Heart right ventricle (tissue), 16 donors: ENCODE measurements at regions not wholly inside any gene's neighbourhood (a gene's known extent, or its start where the extent isn't known, plus 50 kb on each side); places are given as distances from the start of the nearest gene placed in this dataset.
A peak's percentile ranks its signal among the peaks of the same experiment; 100 is the strongest.

Experiments used
- ATAC-seq, 8 donors: fragments of 200-7000 bp; cut with Tn5 transposase; one replicate each; pipeline ENCODE4 v1.9.1; 2020; ENCODE audit warnings: mild to moderate bottlenecking in 8 of 8, moderate library complexity in 8 of 8, moderate number of reproducible peaks in 1 of 8
- DNase-seq, 2 donors: peaks; one replicate each; pipeline ENCODE4 v3.0.0-alpha.2; 2020
- H3K27ac ChIP-seq, 10 donors: fragments of 200-600 bp; sonication (generic) in 2 of 10; one replicate each; pipeline versions ENCODE4 v1.5.0 to v1.8.0; 2020 to 2022; ENCODE audit warnings: mild to moderate bottlenecking in 3 of 10
- H3K27me3 ChIP-seq, 7 donors: fragments of 200-600 bp; one replicate each; pipeline ENCODE4 v1.8.0; 2021 to 2022; ENCODE audit warnings: mild to moderate bottlenecking in 2 of 7
- H3K36me3 ChIP-seq, 9 donors: fragments of 200-600 bp; sonication (generic) in 1 of 9; one replicate each; pipeline versions ENCODE4 v1.5.0 to v1.8.0; 2020 to 2022; ENCODE audit warnings: mild to moderate bottlenecking in 2 of 9
- H3K4me1 ChIP-seq, 9 donors: fragments of 200-600 bp; sonication (generic) in 1 of 9; one replicate each; pipeline versions ENCODE4 v1.5.0 to v1.8.0; 2020 to 2022; ENCODE audit warnings: mild to moderate bottlenecking in 4 of 9
- H3K4me3 ChIP-seq, 10 donors: fragments of 200-600 bp; sonication (generic) in 2 of 10; one replicate each; pipeline versions ENCODE4 v1.5.0 to v1.8.0; 2020 to 2022; ENCODE audit warnings: mild to moderate bottlenecking in 7 of 10, moderate library complexity in 2 of 10
- H3K9me3 ChIP-seq, 11 donors: fragments of 200-600 bp in 10 of 11; sonication (generic) in 2 of 11; one replicate each; pipeline versions ENCODE4 v1.5.0 to v1.8.0; 2013 to 2022; ENCODE audit warnings: mild to moderate bottlenecking in 2 of 11, control low read depth in 1 of 11, moderate library complexity in 1 of 11
- CTCF ChIP-seq, 9 donors: fragments of 200-600 bp; sonication (generic) in 2 of 9; IDR thresholded peaks; one replicate each; pipeline versions ENCODE4 v1.5.0 to v1.8.0; 2021 to 2022; ENCODE audit warnings: antibody characterized with exemption in 9 of 9, mild to moderate bottlenecking in 5 of 9, moderate library complexity in 1 of 9
- WGBS, 2 donors: extraction: QIAGEN DNeasy Blood & Tissue Kit; methylation state at CpG; one replicate each; pipeline ENCODE4 v1.1.7; 2013; ENCODE audit warnings: inconsistent platforms in 1 of 2; 5-methylcytosine and 5-hydroxymethylcytosine counted together
- intact Hi-C, 10 donors: fragments of 100-400 bp; cut with DNase I; formaldehyde crosslinking; loops; one replicate each; pipeline versions ENCODE4 v1.11.1 to v1.14.2; 2022
- donor health status: Arrhythmogenic right ventricular cardiomyopathy.
- donor health status: ischemic (EF 13 %, LVEDD 7.1; RV severe dilation, severe dysfunction).
- donor health status: healthy with polysubstance abuse.
- donor health status: DM: no; HTN: yes; CAD: no.
- donor health status: DM: no; HTN: no; CAD: no.
- donor health status: ischemic (EF 25% LVEDD 6.9; RV normal size, moderate dysfunction).
- donor health status: ischemic (EF 25% LVEDD 5.7; RV mildly dilated, moderate dysfunction).
- donor health status: healthy.
- donor health status: DM: yes; HTN: yes; CAD: no.
- donor health status: Ischemic cardiomyopathy.
- donor health status: ischemic (EF 35%, LVEDD 5.7; RV mildly dilated, moderate dysfunction).
- donor health status: nonischemic (EF 11% LVEDD 7.7; RV severe dilation, severe dysfunction).
- donor health status: DM: yes; HTN: yes; CAD: no.
- donor health status: PGD.
- donor health status: ischemic (EF 29% LVEDD 5.4; RV normal size, mild dysfunction).
- donor health status: nonischemic (EF 23%, LVEDD 6.1; RV moderate dilation, normal function).

- no peak for TF ChIP-seq CTCF (IDR thresholded peaks at IDR 0.05)
- Histone ChIP-seq H3K4me1 (no peaks in the 10 kb centered on the region), H3K27ac (no peak overlapping the region), H3K4me3 (no peak overlapping the region), H3K27me3 (no peaks in the 10 kb centered on the region), H3K9me3 (peaks cover 0 to 12% (median 0%) of the 10 kb centered on the region in 11 donors), H3K36me3 (no peaks in the 10 kb centered on the region)
- ATAC-seq = no peak
- intact Hi-C loops = no loop called here
- no peak for DNase-seq
Measured at GRCh38 chr13:93158565-93158964, 68.0 kb upstream of the GPC6 start.

- DNase-seq (no peak), ATAC-seq (no peak)
- TF ChIP-seq CTCF (IDR thresholded peaks at IDR 0.05) = no peak
- intact Hi-C loops = no loop called here
- H3K27ac ChIP-seq = no peak overlapping the region
- H3K9me3 ChIP-seq = peaks cover 0 to 8% (median 0%) of the 10 kb centered on the region in 11 donors
- H3K4me3 ChIP-seq = no peak overlapping the region
- no peaks in the 10 kb centered on the region for H3K4me1 ChIP-seq
- H3K36me3 ChIP-seq = no peaks in the 10 kb centered on the region
- H3K27me3 ChIP-seq = no peaks in the 10 kb centered on the region
Measured at GRCh38 chr13:93169980-93170379, 56.6 kb upstream of the GPC6 start.

GRCh38 chr13:93172109-93172508 is 54.5 kb upstream of the GPC6 start:
- Histone ChIP-seq H3K4me3 (no peak overlapping the region), H3K9me3 (peaks cover 0 to 8% (median 0%) of the 10 kb centered on the region in 11 donors), H3K27me3 (no peaks in the 10 kb centered on the region), H3K27ac (no peak overlapping the region), H3K36me3 (no peaks in the 10 kb centered on the region), H3K4me1 (no peaks in the 10 kb centered on the region)
- no peak for DNase-seq
- intact Hi-C loops = no loop called here
- WGBS, 2 donors = 66 to 67% methylated on average over 1 of the region's 1 CpG
- no peak for ATAC-seq
- peak in 1 of 9 donors; percentile 11 for TF ChIP-seq CTCF (IDR thresholded peaks at IDR 0.05)

- no peaks in the 10 kb centered on the region for H3K4me1 ChIP-seq
- DNase-seq (no peak), ATAC-seq (no peak)
- H3K27me3 ChIP-seq = no peaks in the 10 kb centered on the region
- 69 to 73% methylated on average over 1 of the region's 1 CpG for WGBS, 2 donors
- H3K9me3 ChIP-seq = peaks cover 0 to 8% (median 0%) of the 10 kb centered on the region in 11 donors
- no peak overlapping the region for H3K27ac ChIP-seq
- TF ChIP-seq CTCF (IDR thresholded peaks at IDR 0.05) = no peak
- H3K4me3 ChIP-seq = no peak overlapping the region
- no peaks in the 10 kb centered on the region for H3K36me3 ChIP-seq
- intact Hi-C loops = no loop called here
Measured at GRCh38 chr13:93173654-93174053, 53.0 kb upstream of the GPC6 start.

GRCh38 chr13:93174260-93174659 is 52.3 kb upstream of the GPC6 start:
- no peaks in the 10 kb centered on the region for H3K27me3 ChIP-seq
- H3K4me3 ChIP-seq = no peak overlapping the region
- H3K4me1 ChIP-seq = no peaks in the 10 kb centered on the region
- ATAC-seq = no peak
- no peak for DNase-seq
- H3K36me3 ChIP-seq = no peaks in the 10 kb centered on the region
- H3K9me3 ChIP-seq = peaks cover 0 to 8% (median 0%) of the 10 kb centered on the region in 11 donors
- intact Hi-C loops = no loop called here
- no peak for TF ChIP-seq CTCF (IDR thresholded peaks at IDR 0.05)
- no peak overlapping the region for H3K27ac ChIP-seq
- 86 to 88% methylated on average over 3 of the region's 3 CpGs for WGBS, 2 donors
